HepG2 (cell line): ENCODE measurements at regions not wholly inside any gene's neighbourhood (a gene's known extent, or its start where the extent isn't known, plus 50 kb on each side); places are given as distances from the start of the nearest gene placed in this dataset.

Experiments used
- ATAC-seq: fragments of 200-7000 bp; cut with Tn5 transposase; 3 replicates; pipeline ENCODE4 v1.9.1; 2020; ENCODE audit warnings: mild to moderate bottlenecking, moderate library complexity
- BruUV-seq: library from RNA; stranded (reverse); fragments of 400-500 nt; replicated peaks from 2 replicates; lab custom pipeline; 2021; lab: Mats Ljungman, UMichigan
- CTCF ChIA-PET: fragments of 300-600 bp; formaldehyde crosslinking; extraction: SDS; loops from one replicate; lab custom pipeline; 2021; ENCODE audit warnings: low total read pairs, inconsistent platforms, low intra/inter-chr PET ratio; lab: Yijun Ruan, JAX
- POLR2A ChIA-PET: fragments of 350-600 bp; sonication (Branson Sonifier 250); formaldehyde crosslinking; loops from one replicate; lab custom pipeline; 2020; ENCODE audit warnings: antibody characterized with exemption, inconsistent platforms; lab: Yijun Ruan, JAX
- DNase-seq: peaks from one replicate; pipeline ENCODE4 v3.0.0-alpha.2; 2015; ENCODE audit warnings: low spot score
- FAIRE-seq: peaks from 3 replicates; lab custom pipeline; 2011; peaks lifted over from hg19 to GRCh38; lab: Jason Lieb, UNC
- H2AFZ ChIP-seq: one replicate; pipeline ENCODE4 v1.6.1; 2011; ENCODE audit warnings: low read length, inconsistent platforms
- H3K27ac ChIP-seq: fragments of 300-600 bp; 3 replicates; pipeline ENCODE4 v1.8.0; 2011; ENCODE audit warnings: mixed run types, mild to moderate bottlenecking, mixed read lengths, low read length, inconsistent platforms; ENCODE audit not compliant: insufficient read depth; ENCODE audit errors: extremely low read length
- H3K27me3 ChIP-seq, 2 experiments: fragments of 200-600 bp in 1 of 2; 2 replicates in 1 of 2; 3 replicates in 1 of 2; pipeline versions ENCODE4 v1.6.0 to v1.8.0; 2011; ENCODE audit warnings: low read length in 2 of 2, mild to moderate bottlenecking in 2 of 2, moderate library complexity in 2 of 2, inconsistent platforms in 1 of 2; ENCODE audit not compliant: insufficient read depth in 2 of 2, control insufficient read depth in 1 of 2
- H3K36me3 ChIP-seq, 2 experiments: fragments of 200-600 bp in 1 of 2; replicated peaks in 1 of 2; 2 replicates in 1 of 2; 3 replicates in 1 of 2; pipeline versions ENCODE4 v1.5.1 to v1.8.0; 2011; ENCODE audit warnings: low read length in 2 of 2, inconsistent platforms in 1 of 2; ENCODE audit not compliant: insufficient read depth in 2 of 2, control insufficient read depth in 1 of 2
- H3K4me1 ChIP-seq: 2 replicates; pipeline ENCODE4 v1.5.1; 2012; ENCODE audit warnings: low read length, inconsistent platforms; ENCODE audit not compliant: insufficient read depth
- H3K4me2 ChIP-seq: 2 replicates; pipeline ENCODE4 v1.6.0; 2011; ENCODE audit warnings: low read depth, low read length, inconsistent platforms
- H3K4me3 ChIP-seq, 3 experiments: fragments of 200-600 bp in 1 of 3; sonication (generic), shearing (Covaris generic) in 1 of 3; replicated peaks in 1 of 3; 2 replicates each; pipeline ENCODE4 v1.5.1; 2011 to 2016; ENCODE audit warnings: low read length in 3 of 3, inconsistent platforms in 2 of 3, low read depth in 2 of 3, mild to moderate bottlenecking in 2 of 3, control low read depth in 1 of 3, mixed read lengths in 1 of 3; ENCODE audit not compliant: insufficient read depth in 1 of 3
- H3K79me2 ChIP-seq: one replicate; pipeline ENCODE4 v1.6.1; 2011; ENCODE audit warnings: low read length, inconsistent platforms; ENCODE audit not compliant: insufficient read depth
- H3K9ac ChIP-seq: 2 replicates; pipeline ENCODE4 v1.6.0; 2011; ENCODE audit warnings: mild to moderate bottlenecking, low read depth, low read length, inconsistent platforms; ENCODE audit not compliant: insufficient read depth
- H3K9me3 ChIP-seq: 2 replicates; pipeline ENCODE4 v1.5.1; 2012; ENCODE audit warnings: mild to moderate bottlenecking, low read length
- H4K20me1 ChIP-seq: 2 replicates; pipeline ENCODE4 v1.6.0; 2011; ENCODE audit warnings: inconsistent platforms, mild to moderate bottlenecking, low read length, moderate library complexity; ENCODE audit not compliant: insufficient read depth
- CHCHD3 ChIP-seq: sonication (generic); formaldehyde crosslinking; IDR thresholded peaks from 2 replicates; pipeline ENCODE4 v1.8.0; 2022; ENCODE audit warnings: mild to moderate bottlenecking, missing genetic modification reagents, moderate library complexity
- HBP1 ChIP-seq: IDR thresholded peaks from 2 replicates; pipeline ENCODE4 v1.6.1; 2016; ENCODE audit warnings: low read depth, control low read depth
- HDAC1 ChIP-seq: sonication (generic); formaldehyde crosslinking; IDR thresholded peaks from 2 replicates; pipeline ENCODE4 v1.5.1; 2020; ENCODE audit warnings: mild to moderate bottlenecking, missing genetic modification reagents
- HOXA9 ChIP-seq: sonication (generic); formaldehyde crosslinking; IDR thresholded peaks from 2 replicates; pipeline ENCODE4 v1.8.1; 2022; ENCODE audit warnings: missing genetic modification reagents, mild to moderate bottlenecking, moderate library complexity, borderline replicate concordance
- KMT2A ChIP-seq: sonication (generic); formaldehyde crosslinking; IDR thresholded peaks from 2 replicates; pipeline ENCODE4 v1.4.0; 2020; ENCODE audit warnings: missing genetic modification reagents
- SUZ12 ChIP-seq: fragments of 150-350 bp; IDR thresholded peaks from 2 replicates; pipeline ENCODE4 v1.6.1; 2014; ENCODE audit warnings: low read depth, low read length
- ZNF235 ChIP-seq: sonication (generic); formaldehyde crosslinking; IDR thresholded peaks from 2 replicates; pipeline ENCODE4 v1.8.1; 2023; ENCODE audit warnings: mild to moderate bottlenecking, missing genetic modification reagents, borderline replicate concordance
- ZNF547 ChIP-seq: sonication (generic); formaldehyde crosslinking; IDR thresholded peaks from 2 replicates; pipeline ENCODE4 v1.5.1; 2020; ENCODE audit warnings: mild to moderate bottlenecking, missing genetic modification reagents
- ZNF83 ChIP-seq: sonication (generic); formaldehyde crosslinking; IDR thresholded peaks from 2 replicates; pipeline ENCODE4 v1.4.0; 2020; ENCODE audit warnings: missing genetic modification reagents, mild to moderate bottlenecking, borderline replicate concordance
- WGBS: methylation state at CpG from one replicate; pipeline ENCODE4 v1.1.6; 2017; ENCODE audit warnings: low lambda C conversion rate; 5-methylcytosine and 5-hydroxymethylcytosine counted together
- in situ Hi-C: cut with HindIII; loops from 2 replicates; pipeline ENCODE4 v1.10.0; 2017; ENCODE audit warnings: low pct_unique_long_range_greater_than_20kb; ENCODE audit not compliant: extremely low pct_ligation_motif_present
- intact Hi-C: fragments of 100-400 bp; cut with micrococcal nuclease; formaldehyde crosslinking; loops from one replicate; pipeline ENCODE4 v1.10.0; 2022; ENCODE audit not compliant: unreplicated experiment

- TF ChIP-seq HBP1 (CRISPR knock-in tag) (no peak), HOXA9 (CRISPR knock-in tag) (no peak), ZNF547 (no peak), ZNF83 (no peak), SUZ12 (no peak), ZNF235 (CRISPR knock-in tag) (no peak), CHCHD3 (CRISPR knock-in tag) (no peak), KMT2A (no peak)
Observed at GRCh38 chr22:26865021-26865420, 207.6 kb downstream of the MIAT start (continued).

GRCh38 chr22:26883393-26883792 is 226.0 kb downstream of the MIAT start:
- no peak overlapping the region for H3K9ac ChIP-seq
- ChIA-PET POLR2A (no interaction called here), CTCF (no interaction called here)
- no peak overlapping the region for H3K4me2 ChIP-seq
- H3K9me3 ChIP-seq = no peaks in the 10 kb centered on the region
- ATAC-seq = no peak
- H3K36me3 ChIP-seq = no peaks in the 10 kb centered on the region
- H4K20me1 ChIP-seq = no peaks in the 10 kb centered on the region
- H3K27ac ChIP-seq = no peak overlapping the region
- DNase-seq = no peak
- H2AFZ ChIP-seq = no peak overlapping the region
- intact Hi-C loops (no loop called here), in situ Hi-C loops (no loop called here)
- no peak overlapping the region for H3K4me3 ChIP-seq
- H3K27me3 ChIP-seq = peaks cover 0 to 4% of the 10 kb centered on the region in 2 experiments; a peak in 3 of 5 replicates
- no peak for FAIRE-seq
- TF ChIP-seq HDAC1 (CRISPR knock-in tag) = no peak
- no TSS peak for BruUV-seq
- 19% methylated on average over 4 of the region's 4 CpGs for WGBS
- H3K4me1 ChIP-seq = 0 out of 2 replicates have a peak, but pooled peaks cover 5% of the 10 kb centered on the region
- H3K79me2 ChIP-seq = no peaks in the 10 kb centered on the region
